ENCODE measurements at regions not wholly inside any gene's neighbourhood (a gene's known extent, or its start where the extent isn't known, plus 50 kb on each side); places are given as distances from the start of the nearest gene placed in this dataset.

GRCh38 chr1:104884939-104885338, 1135.2 kb downstream of the AMY1C start:
- no TSS peak for BruUV-seq (replicated peaks)
- 27% methylated on average over 2 of the region's 2 CpGs for WGBS (ENCODE audit: insufficient coverage, insufficient replicate concordance, low lambda C conversion rate, missing lambda C conversion rate)
- POLR2A ChIA-PET, result no interaction called here
- Histone ChIP-seq H3K79me2 (ENCODE audit: control insufficient read depth, insufficient read depth, low read length) (no peaks in the 10 kb centered on the region), H4K20me1 (ENCODE audit: control insufficient read depth, insufficient read depth) (no peaks in the 10 kb centered on the region), H3K9me3 (replicated peaks; ENCODE audit: control insufficient read depth, insufficient read depth, low read length) (no peaks in the 10 kb centered on the region), H3K27me3 (replicated peaks in 1 of 2; ENCODE audit: control insufficient read depth in 2 of 2, insufficient read depth in 2 of 2, low read length in 1 of 2) (no peaks in the 10 kb centered on the region), H3K27ac (ENCODE audit: control insufficient read depth, insufficient read depth) (no peak overlapping the region), H3K9ac (ENCODE audit: control insufficient read depth, insufficient read depth, low read length) (no peak overlapping the region), H3K36me3 (ENCODE audit: control insufficient read depth in 2 of 2, insufficient read depth in 2 of 2, low read length in 1 of 2) (no peaks in the 10 kb centered on the region), H2AFZ (ENCODE audit: control insufficient read depth, low read depth, low read length) (no peak overlapping the region), H3K4me1 (ENCODE audit: control insufficient read depth, insufficient read depth, low read length) (no peaks in the 10 kb centered on the region), H3K4me3 (no peak overlapping the region), H3K4me2 (ENCODE audit: control insufficient read depth, insufficient read depth) (no peak overlapping the region)
- SMC1A ChIA-PET (ENCODE audit: uncharacterized antibody, unreplicated experiment), result interaction anchor here (1.6 to 2.2 kb wide), 2 partner anchors 11 to 16 kb away, joined by 3 to 6 read pairs; no protein-coding TSS in a partner anchor
- intact Hi-C loops (cut with micrococcal nuclease; ENCODE audit: unreplicated experiment), result no loop called here
- in situ Hi-C loops (cut with MboI), result no loop called here
- RAD21 ChIA-PET (ENCODE audit: unreplicated experiment), result no interaction called here
- no peak for ATAC-seq
- DNase-seq (ENCODE audit: low read depth, low spot score), result no peak
- CTCF ChIA-PET, result interaction anchor here (1.1 kb wide), 1 partner anchor 45 kb away, joined by 3 read pairs; no protein-coding TSS in a partner anchor
- FAIRE-seq, result no peak
- TF ChIP-seq RELA (IDR thresholded peaks at IDR 0.05; ENCODE audit: borderline replicate concordance, partially characterized antibody), result no peak
- TF ChIP-seq IRF5 (IDR thresholded peaks at IDR 0.05; ENCODE audit: borderline replicate concordance), result no peak
- TF ChIP-seq HDAC6 (IDR thresholded peaks at IDR 0.05; ENCODE audit: unreplicated experiment), result no peak
- TF ChIP-seq CREM (IDR thresholded peaks at IDR 0.05; ENCODE audit: low read depth), result no peak
- TF ChIP-seq NFYA (IDR thresholded peaks at IDR 0.05; ENCODE audit: borderline replicate concordance, low read depth, low read length), result no peak
- no peak for TF ChIP-seq CEBPZ (IDR thresholded peaks at IDR 0.05; ENCODE audit: low read depth, low read length)
- no peak for TF ChIP-seq YY1 (IDR thresholded peaks at IDR 0.05; ENCODE audit: low read depth, low read length)
- TF ChIP-seq TARDBP (IDR thresholded peaks at IDR 0.05; ENCODE audit: borderline replicate concordance), result no peak
- TF ChIP-seq MTA3 (IDR thresholded peaks at IDR 0.05; ENCODE audit: borderline replicate concordance, low read length), result no peak
- no peak for TF ChIP-seq ZNF687 (IDR thresholded peaks at IDR 0.05)
- no peak for TF ChIP-seq CTCF (IDR thresholded peaks at IDR 0.05 in 2 of 3, conservative IDR thresholded peaks at IDR 0.05 in 1 of 3; ENCODE audit: control insufficient read depth in 2 of 3, extremely low read depth in 1 of 3, insufficient read depth in 1 of 3, low read depth in 3 of 3, low read length in 3 of 3)
- no peak for TF ChIP-seq YBX1 (IDR thresholded peaks at IDR 0.05)

Measured in GM12878 (cell line).